GM21423 (cell line): ENCODE measurements at regions not wholly inside any gene's neighbourhood (a gene's known extent, or its start where the extent isn't known, plus 50 kb on each side); places are given as distances from the start of the nearest gene placed in this dataset.
"Not testable (repeated sequence)": the region's sequence is repeated elsewhere in the genome, so short reads cannot be mapped to it uniquely, and the experiment has no call there.

Experiments
- ATAC-seq: cut with Tn5 transposase; IDR thresholded peaks from one replicate; pipeline ENCODE4 v1.9.1; 2021; ENCODE audit warnings: mild to moderate bottlenecking, moderate library complexity; ENCODE audit not compliant: unreplicated experiment

DNA sequence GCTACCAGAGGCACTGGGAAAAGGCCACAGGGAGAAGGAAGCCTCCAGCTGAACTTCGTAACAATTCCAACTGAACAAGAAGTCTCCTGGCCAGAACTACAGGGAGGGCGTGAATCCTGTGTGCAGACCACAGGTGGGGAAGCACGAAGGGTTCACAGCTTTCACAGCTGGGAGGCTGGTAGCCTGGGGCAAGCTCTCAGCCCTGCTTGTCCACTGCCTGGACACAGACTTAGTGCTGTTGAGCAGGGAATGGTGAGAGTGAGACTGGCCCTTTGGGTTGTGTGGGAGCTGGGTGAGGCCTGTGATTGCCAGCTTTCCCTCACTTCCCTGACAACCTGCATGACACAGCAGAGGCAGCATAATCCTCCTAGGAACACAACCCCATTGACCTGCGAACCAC, 52.1 kb upstream of the TMEM45B start:
- ATAC-seq, result not testable (repeated sequence)

DNA sequence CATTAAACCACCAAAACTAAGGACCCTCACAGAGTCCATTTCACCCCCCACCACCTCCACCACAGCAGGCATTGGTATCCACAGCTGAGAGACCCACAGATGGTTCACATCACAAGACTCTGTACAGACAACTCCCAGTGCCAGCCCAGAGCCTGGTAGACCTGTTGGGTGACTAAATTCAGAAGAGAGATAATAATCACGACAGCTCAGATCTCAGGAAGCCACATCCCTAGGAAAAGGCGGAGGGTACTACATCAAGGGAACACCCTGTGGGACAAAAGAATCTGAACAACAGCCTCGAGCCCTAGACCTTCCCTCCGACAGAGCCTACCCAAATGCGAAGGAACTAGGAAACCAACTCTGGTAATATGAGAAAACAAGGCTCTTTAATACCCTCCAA, 51.4 kb upstream of the TMEM45B start:
- ATAC-seq, result not testable (repeated sequence)
